ENCODE measurements at regions not wholly inside any gene's neighbourhood (a gene's known extent, or its start where the extent isn't known, plus 50 kb on each side); places are given as distances from the start of the nearest gene placed in this dataset.

- no peak for DNase-seq
Measured at GRCh38 chr2:8625399-8626300, 56.2 kb upstream of the ID2 start.

GRCh38 chr2:8626572-8626971 is 55.3 kb upstream of the ID2 start:
- DNase-seq = no peak

GRCh38 chr2:8627019-8627691 is 54.7 kb upstream of the ID2 start:
- DNase-seq = no peak

DNA sequence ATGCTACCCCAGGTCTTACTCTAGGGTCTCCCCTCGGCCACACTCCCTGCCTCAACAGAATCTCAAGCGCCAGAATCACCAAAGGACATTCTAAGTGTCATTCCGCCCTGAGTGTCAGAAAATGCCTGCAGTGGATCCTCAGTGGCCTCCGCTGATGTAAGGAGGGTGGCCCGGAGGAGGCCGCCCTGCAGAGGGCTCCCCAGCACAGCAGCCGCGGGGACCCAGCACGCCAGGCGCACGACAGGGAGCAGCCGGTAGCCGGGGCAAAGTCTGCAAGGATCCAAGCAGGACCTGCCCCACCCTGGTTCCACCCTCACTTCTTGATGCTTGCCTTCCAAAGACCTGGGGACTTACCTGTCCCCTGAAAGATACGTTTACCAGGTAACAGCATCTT is 54.2 kb upstream of the ID2 start:
- no peak for DNase-seq

GRCh38 chr2:8628179-8628865 is 53.5 kb upstream of the ID2 start:
- no peak for DNase-seq

DNA sequence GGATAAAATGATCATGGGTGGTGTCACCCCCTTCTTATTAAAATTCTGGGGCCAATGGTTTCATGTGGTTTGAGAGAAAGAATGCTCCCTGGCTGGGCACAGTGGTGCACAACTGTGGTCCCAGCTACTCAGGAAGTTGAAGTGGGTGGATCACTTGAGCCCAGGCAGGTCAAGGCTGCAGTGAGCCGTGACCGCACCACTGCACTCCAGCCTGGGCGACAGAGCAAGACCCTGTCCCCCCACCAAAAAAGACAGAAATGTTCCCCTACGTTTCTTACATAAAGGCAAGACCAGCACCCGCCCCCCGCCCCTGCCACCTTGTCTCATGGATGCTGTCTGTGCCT is 53.0 kb upstream of the ID2 start:
- no peak for DNase-seq

- no peak for DNase-seq
Measured at GRCh38 chr2:8629402-8629801, 52.5 kb upstream of the ID2 start.

DNA sequence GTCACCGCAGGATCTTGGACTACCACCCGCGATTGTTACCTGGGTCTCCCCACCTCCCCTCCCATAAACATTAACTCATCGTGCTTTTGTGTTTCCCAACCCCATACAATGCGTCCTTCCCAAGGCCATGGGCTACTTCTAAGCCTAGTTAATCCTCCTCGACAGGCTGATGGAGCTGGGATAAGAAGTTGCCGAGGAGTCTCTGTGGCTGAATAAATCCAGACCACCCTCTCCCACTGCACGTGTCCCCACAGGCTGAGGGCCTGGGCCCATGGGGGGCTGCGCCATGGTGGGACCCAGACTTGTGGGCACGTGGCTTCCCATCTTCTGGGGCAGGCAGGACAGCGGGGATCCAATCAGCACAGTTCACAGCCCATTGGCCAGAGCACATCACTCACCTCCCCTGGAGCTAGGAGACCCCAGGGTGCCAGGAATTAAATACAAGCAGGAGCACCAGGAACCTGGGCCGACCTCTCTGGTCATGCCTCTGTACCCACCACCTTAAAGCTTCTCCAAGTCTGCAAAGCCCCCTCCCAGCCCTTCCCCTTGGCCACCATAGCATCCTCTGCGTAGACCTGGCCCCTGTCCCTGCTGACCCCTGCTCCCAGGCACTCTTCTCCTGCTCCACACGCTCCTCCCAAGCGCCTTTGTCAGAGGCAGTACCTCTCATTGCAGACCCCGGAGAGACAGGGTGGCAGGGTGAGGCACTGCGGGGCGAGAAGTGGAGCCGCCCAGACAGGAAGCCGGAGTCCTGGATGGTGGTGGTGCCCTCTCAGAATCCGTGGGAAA is 51.0 kb upstream of the ID2 start:
- no peak for DNase-seq

GRCh38 chr2:8631465-8632005 is 50.3 kb upstream of the ID2 start:
- no peak for DNase-seq
